ENCODE measurements at regions not wholly inside any gene's neighbourhood (a gene's known extent, or its start where the extent isn't known, plus 50 kb on each side); places are given as distances from the start of the nearest gene placed in this dataset.

DNA sequence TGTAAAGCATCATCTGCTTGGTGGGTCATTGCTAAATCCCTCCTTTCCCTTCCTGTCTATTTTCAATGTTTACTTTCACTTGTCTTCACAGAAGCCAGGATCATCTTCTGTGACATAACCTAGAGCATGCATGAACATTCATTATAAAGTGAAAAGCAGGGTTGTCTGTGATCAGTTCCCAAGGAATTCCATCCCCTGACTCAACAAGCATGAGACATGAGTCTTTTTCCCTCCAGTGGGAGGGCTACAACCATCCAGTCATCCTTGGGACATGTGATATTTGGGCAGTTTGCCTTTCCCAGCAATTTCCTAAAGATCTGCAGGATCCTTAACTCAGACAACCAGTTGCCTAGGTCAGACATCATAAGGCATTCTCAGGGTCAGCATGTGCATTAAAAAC is 166.3 kb upstream of the TMEM196 start:
- TF ChIP-seq POLR2A (IDR thresholded peaks at IDR 0.05): no peak
- TF ChIP-seq, protein P1, sequence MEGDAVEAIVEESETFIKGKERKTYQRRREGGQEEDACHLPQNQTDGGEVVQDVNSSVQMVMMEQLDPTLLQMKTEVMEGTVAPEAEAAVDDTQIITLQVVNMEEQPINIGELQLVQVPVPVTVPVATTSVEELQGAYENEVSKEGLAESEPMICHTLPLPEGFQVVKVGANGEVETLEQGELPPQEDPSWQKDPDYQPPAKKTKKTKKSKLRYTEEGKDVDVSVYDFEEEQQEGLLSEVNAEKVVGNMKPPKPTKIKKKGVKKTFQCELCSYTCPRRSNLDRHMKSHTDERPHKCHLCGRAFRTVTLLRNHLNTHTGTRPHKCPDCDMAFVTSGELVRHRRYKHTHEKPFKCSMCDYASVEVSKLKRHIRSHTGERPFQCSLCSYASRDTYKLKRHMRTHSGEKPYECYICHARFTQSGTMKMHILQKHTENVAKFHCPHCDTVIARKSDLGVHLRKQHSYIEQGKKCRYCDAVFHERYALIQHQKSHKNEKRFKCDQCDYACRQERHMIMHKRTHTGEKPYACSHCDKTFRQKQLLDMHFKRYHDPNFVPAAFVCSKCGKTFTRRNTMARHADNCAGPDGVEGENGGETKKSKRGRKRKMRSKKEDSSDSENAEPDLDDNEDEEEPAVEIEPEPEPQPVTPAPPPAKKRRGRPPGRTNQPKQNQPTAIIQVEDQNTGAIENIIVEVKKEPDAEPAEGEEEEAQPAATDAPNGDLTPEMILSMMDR (IDR thresholded peaks at IDR 0.05): no peak
